ENCODE measurements at regions not wholly inside any gene's neighbourhood (a gene's known extent, or its start where the extent isn't known, plus 50 kb on each side); places are given as distances from the start of the nearest gene placed in this dataset.
A peak's percentile ranks its signal among the peaks of the same experiment; 100 is the strongest.

DNA sequence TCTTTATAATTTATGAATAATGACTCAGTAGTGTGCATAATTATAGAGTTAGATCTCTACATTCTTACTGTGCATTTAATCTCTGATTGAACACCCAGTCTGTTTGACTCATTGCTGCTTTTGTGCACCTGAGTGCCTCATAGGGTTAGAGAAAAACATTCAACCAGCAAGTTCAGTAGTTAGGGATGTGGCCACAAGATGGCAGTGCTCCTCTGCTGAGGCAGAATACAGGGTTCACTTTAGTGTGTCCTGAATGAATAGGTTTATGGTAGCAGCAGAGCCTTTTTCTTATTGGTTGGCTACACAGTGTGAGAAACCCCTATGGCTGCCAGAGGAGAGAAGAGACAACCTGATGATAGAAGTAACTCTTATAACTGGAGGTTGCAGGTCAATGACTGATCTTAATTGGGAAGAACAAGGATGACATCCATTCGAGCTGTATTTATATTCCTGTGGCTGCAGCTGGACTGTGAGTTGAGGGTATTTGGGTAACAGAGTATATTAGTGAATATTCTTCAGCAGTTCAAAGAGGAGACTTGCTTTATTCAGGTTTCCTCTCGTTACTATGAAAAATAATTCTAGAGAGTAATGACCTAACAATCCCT, 194.9 kb upstream of the OR4E1 start:
- TF ChIP-seq, protein P1, sequence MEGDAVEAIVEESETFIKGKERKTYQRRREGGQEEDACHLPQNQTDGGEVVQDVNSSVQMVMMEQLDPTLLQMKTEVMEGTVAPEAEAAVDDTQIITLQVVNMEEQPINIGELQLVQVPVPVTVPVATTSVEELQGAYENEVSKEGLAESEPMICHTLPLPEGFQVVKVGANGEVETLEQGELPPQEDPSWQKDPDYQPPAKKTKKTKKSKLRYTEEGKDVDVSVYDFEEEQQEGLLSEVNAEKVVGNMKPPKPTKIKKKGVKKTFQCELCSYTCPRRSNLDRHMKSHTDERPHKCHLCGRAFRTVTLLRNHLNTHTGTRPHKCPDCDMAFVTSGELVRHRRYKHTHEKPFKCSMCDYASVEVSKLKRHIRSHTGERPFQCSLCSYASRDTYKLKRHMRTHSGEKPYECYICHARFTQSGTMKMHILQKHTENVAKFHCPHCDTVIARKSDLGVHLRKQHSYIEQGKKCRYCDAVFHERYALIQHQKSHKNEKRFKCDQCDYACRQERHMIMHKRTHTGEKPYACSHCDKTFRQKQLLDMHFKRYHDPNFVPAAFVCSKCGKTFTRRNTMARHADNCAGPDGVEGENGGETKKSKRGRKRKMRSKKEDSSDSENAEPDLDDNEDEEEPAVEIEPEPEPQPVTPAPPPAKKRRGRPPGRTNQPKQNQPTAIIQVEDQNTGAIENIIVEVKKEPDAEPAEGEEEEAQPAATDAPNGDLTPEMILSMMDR (IDR thresholded peaks at IDR 0.05; ENCODE audit: insufficient read depth, low read length), result peak; percentile 84
- no peak for TF ChIP-seq REST (IDR thresholded peaks at IDR 0.05; ENCODE audit: insufficient replicate concordance, low read depth)
- no peak for TF ChIP-seq POLR2AphosphoS5 (IDR thresholded peaks at IDR 0.05; ENCODE audit: low read depth)
- TF ChIP-seq SPI1 (IDR thresholded peaks at IDR 0.05; ENCODE audit: borderline replicate concordance, low read depth), result no peak
